Gastroesophageal sphincter (tissue), 4 donors: ENCODE measurements at regions not wholly inside any gene's neighbourhood (a gene's known extent, or its start where the extent isn't known, plus 50 kb on each side); places are given as distances from the start of the nearest gene placed in this dataset.
"Not testable (repeated sequence)": the region's sequence is repeated elsewhere in the genome, so short reads cannot be mapped to it uniquely, and the experiment has no call there.

Experiments used
- ATAC-seq: fragments of 150-250 bp; one replicate; pipeline ENCODE4 v1.9.1; 2016; ENCODE audit warnings: mild to moderate bottlenecking, moderate library complexity
- H3K27ac ChIP-seq, 4 donors: fragments of 200-600 bp; sonication (generic) in 3 of 4; 1 replicate in 3 of 4; 2 replicates in 1 of 4; pipeline ENCODE4 v1.5.1; 2016 to 2019
- H3K27me3 ChIP-seq: fragments of 200-600 bp; sonication (generic); one replicate; pipeline ENCODE4 v1.5.1; 2019
- H3K36me3 ChIP-seq, 2 donors: fragments of 200-600 bp; sonication (generic); one replicate each; pipeline ENCODE4 v1.5.1; 2019; ENCODE audit warnings: control low read depth in 1 of 2
- H3K4me1 ChIP-seq, 3 donors: fragments of 200-600 bp; sonication (generic); 1 replicate in 2 of 3; 2 replicates in 1 of 3; pipeline ENCODE4 v1.5.1; 2016 to 2019; ENCODE audit warnings: control low read depth in 2 of 3
- H3K4me3 ChIP-seq, 2 donors: fragments of 200-600 bp; sonication (generic); one replicate each; pipeline ENCODE4 v1.5.1; 2019; ENCODE audit warnings: mild to moderate bottlenecking in 1 of 2, moderate library complexity in 1 of 2
- H3K9me3 ChIP-seq, 3 donors: fragments of 200-600 bp; sonication (generic); one replicate each; pipeline ENCODE4 v1.5.1; 2017 to 2019; ENCODE audit warnings: control low read depth in 2 of 3
- EP300 ChIP-seq: sonication (generic); formaldehyde crosslinking; IDR thresholded peaks from one replicate; pipeline ENCODE4 v1.6.1; 2017; ENCODE audit warnings: antibody characterized with exemption, mild to moderate bottlenecking
- POLR2A ChIP-seq, 2 donors: fragments of 450-650 bp; IDR thresholded peaks; one replicate each; pipeline ENCODE4 v1.6.1; 2017; ENCODE audit warnings: antibody characterized with exemption in 2 of 2, mild to moderate bottlenecking in 2 of 2, moderate library complexity in 1 of 2
- POLR2AphosphoS5 ChIP-seq: sonication (generic); formaldehyde crosslinking; IDR thresholded peaks from one replicate; pipeline ENCODE4 v1.6.1; 2017; ENCODE audit warnings: antibody characterized with exemption
- WGBS, 2 donors: methylation state at CpG; one replicate each; pipeline ENCODE4 v1.1.5; 2018; ENCODE audit warnings: low coverage in 1 of 2; 5-methylcytosine and 5-hydroxymethylcytosine counted together
- small RNA-seq, 4 donors: library from RNA; depleted of rRNA; stranded (forward); fragments of <200 nt; gene quantifications; one replicate each; pipeline ENCODE3, GENCODE V24; 2016
- TF ChIP-seq, protein P1 (sequence below), 4 experiments: fragments of 200-600 bp in 2 of 4; fragments of 450-650 bp in 2 of 4; sonication (generic) in 1 of 4; IDR thresholded peaks; one replicate each; pipeline ENCODE4 v1.5.1; 2017 to 2019; ENCODE audit warnings: antibody characterized with exemption in 4 of 4, mild to moderate bottlenecking in 2 of 4, moderate library complexity in 2 of 4

- Histone ChIP-seq H3K27ac (no peak overlapping the region), H3K4me1 (no peaks in the 10 kb centered on the region), H3K27me3 (peaks cover 6% of the 10 kb centered on the region), H3K9me3 (no peaks in the 10 kb centered on the region), H3K4me3 (no peak overlapping the region), H3K36me3 (no peaks in the 10 kb centered on the region)
- TF ChIP-seq, protein P1, sequence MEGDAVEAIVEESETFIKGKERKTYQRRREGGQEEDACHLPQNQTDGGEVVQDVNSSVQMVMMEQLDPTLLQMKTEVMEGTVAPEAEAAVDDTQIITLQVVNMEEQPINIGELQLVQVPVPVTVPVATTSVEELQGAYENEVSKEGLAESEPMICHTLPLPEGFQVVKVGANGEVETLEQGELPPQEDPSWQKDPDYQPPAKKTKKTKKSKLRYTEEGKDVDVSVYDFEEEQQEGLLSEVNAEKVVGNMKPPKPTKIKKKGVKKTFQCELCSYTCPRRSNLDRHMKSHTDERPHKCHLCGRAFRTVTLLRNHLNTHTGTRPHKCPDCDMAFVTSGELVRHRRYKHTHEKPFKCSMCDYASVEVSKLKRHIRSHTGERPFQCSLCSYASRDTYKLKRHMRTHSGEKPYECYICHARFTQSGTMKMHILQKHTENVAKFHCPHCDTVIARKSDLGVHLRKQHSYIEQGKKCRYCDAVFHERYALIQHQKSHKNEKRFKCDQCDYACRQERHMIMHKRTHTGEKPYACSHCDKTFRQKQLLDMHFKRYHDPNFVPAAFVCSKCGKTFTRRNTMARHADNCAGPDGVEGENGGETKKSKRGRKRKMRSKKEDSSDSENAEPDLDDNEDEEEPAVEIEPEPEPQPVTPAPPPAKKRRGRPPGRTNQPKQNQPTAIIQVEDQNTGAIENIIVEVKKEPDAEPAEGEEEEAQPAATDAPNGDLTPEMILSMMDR (IDR thresholded peaks at IDR 0.05), result no peak
- TF ChIP-seq POLR2A (IDR thresholded peaks at IDR 0.05) (no peak), POLR2AphosphoS5 (no peak), EP300 (no peak)
- 53 to 54% methylated on average over 2 to 4 of the region's 4 CpGs for WGBS, 2 donors
- no peak for ATAC-seq
Measured at GRCh38 chr2:5618271-5618670, 73.9 kb upstream of the SOX11 start.

- not testable (repeated sequence) for H3K36me3 ChIP-seq, H3K27me3 ChIP-seq, H3K27ac ChIP-seq, H3K4me3 ChIP-seq, H3K4me1 ChIP-seq, ATAC-seq, H3K9me3 ChIP-seq
- WGBS, 2 donors, result 71 to 75% methylated on average over 4 to 5 of the region's 5 CpGs
Measured at GRCh38 chr2:5625556-5626065, 66.6 kb upstream of the SOX11 start.

GRCh38 chr2:5628484-5628883 is 63.7 kb upstream of the SOX11 start:
- not testable (repeated sequence) for ATAC-seq, H3K27me3 ChIP-seq, H3K4me3 ChIP-seq, H3K4me1 ChIP-seq, H3K9me3 ChIP-seq, H3K27ac ChIP-seq, H3K36me3 ChIP-seq
- no CpG with 5 or more reads among the region's 6 CpGs for WGBS, 2 donors

DNA sequence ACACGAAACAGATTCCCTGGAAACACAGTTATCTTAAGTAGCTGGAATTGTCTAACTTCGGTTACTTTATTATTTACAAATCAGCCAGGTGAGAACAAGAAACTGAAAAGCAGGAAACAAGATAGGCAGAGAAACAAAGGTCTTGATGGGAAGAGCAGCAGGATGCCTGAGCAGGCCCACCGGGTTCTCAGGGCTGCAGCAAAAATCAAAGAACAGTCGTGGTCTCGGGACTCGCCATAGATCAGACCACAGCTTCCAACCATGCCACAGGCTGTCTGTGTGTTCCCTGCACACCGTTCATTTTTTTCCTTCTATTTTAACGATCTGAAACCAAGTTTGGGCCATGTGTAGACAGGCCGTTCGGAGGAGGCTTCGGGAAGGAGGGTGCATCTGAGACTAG is 62.7 kb upstream of the SOX11 start:
- H3K27ac ChIP-seq, H3K4me1 ChIP-seq, H3K9me3 ChIP-seq, ATAC-seq, H3K4me3 ChIP-seq, H3K27me3 ChIP-seq, H3K36me3 ChIP-seq: not testable (repeated sequence)
- 84 to 88% methylated on average over 7 to 11 of the region's 11 CpGs for WGBS, 2 donors

DNA sequence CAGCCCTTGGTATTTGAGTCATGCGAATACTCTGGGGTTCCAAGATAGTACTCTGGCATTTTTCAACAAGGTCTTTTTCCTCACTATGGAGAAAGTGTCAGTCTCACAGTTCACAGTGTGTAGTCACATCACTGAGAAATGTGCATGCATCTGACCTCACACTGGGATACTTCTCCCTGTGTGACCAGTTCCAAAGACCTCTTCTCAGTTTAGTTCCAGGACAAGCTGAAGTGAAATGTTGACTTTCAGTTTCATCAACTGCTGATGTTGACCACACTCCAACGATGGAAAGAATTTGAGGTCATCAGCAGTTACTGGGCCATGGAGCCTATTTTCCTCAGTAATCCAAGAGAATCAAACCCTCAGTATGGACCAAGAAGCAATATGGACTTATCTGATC is 55.1 kb upstream of the SOX11 start:
- H3K27ac ChIP-seq, H3K36me3 ChIP-seq, H3K4me3 ChIP-seq, H3K9me3 ChIP-seq, H3K27me3 ChIP-seq, ATAC-seq, H3K4me1 ChIP-seq: not testable (repeated sequence)
- 80 to 88% methylated on average over 2 of the region's 2 CpGs for WGBS, 2 donors

Small RNAs in the stretch of these regions (small RNA-seq; reads per million reads assigned to genes)
- gene RF00322 (0 reads per million in 4 donors), gene RNU6-649P (0 reads per million in 4 donors)
